ENCODE measurements at regions not wholly inside any gene's neighbourhood (a gene's known extent, or its start where the extent isn't known, plus 50 kb on each side); places are given as distances from the start of the nearest gene placed in this dataset.

DNA sequence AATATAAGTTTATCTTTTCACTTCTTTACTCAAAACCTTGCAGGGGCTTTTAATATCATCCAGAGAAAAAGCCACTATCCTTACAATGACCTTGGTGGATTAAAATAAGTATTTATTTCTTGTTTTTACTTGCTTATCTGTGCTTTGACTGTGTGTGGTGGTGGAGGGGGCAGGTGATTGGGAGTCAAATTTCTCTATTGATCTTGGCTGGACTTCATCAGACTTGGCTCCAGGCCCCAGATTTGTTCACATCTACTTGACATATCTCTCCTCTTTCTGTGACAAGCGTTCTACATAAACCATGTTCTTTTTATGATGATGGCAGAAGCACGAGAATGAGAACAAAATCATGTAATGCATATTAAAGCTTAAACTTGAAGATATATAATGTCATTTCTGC, 670.8 kb downstream of the PCDH17 start:
- TF ChIP-seq EZH2phosphoT487 (IDR thresholded peaks at IDR 0.05; ENCODE audit: low read length): no peak
- TF ChIP-seq, protein P1, sequence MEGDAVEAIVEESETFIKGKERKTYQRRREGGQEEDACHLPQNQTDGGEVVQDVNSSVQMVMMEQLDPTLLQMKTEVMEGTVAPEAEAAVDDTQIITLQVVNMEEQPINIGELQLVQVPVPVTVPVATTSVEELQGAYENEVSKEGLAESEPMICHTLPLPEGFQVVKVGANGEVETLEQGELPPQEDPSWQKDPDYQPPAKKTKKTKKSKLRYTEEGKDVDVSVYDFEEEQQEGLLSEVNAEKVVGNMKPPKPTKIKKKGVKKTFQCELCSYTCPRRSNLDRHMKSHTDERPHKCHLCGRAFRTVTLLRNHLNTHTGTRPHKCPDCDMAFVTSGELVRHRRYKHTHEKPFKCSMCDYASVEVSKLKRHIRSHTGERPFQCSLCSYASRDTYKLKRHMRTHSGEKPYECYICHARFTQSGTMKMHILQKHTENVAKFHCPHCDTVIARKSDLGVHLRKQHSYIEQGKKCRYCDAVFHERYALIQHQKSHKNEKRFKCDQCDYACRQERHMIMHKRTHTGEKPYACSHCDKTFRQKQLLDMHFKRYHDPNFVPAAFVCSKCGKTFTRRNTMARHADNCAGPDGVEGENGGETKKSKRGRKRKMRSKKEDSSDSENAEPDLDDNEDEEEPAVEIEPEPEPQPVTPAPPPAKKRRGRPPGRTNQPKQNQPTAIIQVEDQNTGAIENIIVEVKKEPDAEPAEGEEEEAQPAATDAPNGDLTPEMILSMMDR (IDR thresholded peaks at IDR 0.05; ENCODE audit: low read length): no peak
- TF ChIP-seq EZH2 (optimal IDR thresholded peaks at IDR 0.05; ENCODE audit: low read depth, low read length): no peak
